ENCODE measurements at regions not wholly inside any gene's neighbourhood (a gene's known extent, or its start where the extent isn't known, plus 50 kb on each side); places are given as distances from the start of the nearest gene placed in this dataset.

- Histone ChIP-seq H3K79me2 (ENCODE audit: control insufficient read depth, insufficient read depth, low read length) (no peaks in the 10 kb centered on the region), H3K4me2 (ENCODE audit: control insufficient read depth, extremely low read depth, insufficient read depth, low read depth, low read length) (no peak overlapping the region), H3K36me3 (ENCODE audit: control insufficient read depth in 2 of 2, extremely low read depth in 1 of 2, insufficient read depth in 2 of 2, low read length in 2 of 2) (no peaks in the 10 kb centered on the region), H3K9ac (ENCODE audit: control insufficient read depth, extremely low read depth, insufficient read depth, low read length) (no peak overlapping the region), H3K27me3 (ENCODE audit: control insufficient read depth, extremely low read depth, insufficient read depth, low read length) (no peaks in the 10 kb centered on the region), H3K9me3 (ENCODE audit: control insufficient read depth, low read depth, low read length) (no peaks in the 10 kb centered on the region), H3K9me1 (ENCODE audit: control insufficient read depth, extremely low read depth, insufficient read depth, low read length) (no peaks in the 10 kb centered on the region), H2AFZ (ENCODE audit: control insufficient read depth, low read length) (no peak overlapping the region), H3K4me3 (ENCODE audit: control insufficient read depth in 2 of 3, extremely low read depth in 1 of 3, insufficient read depth in 2 of 3, low read depth in 1 of 3, low read length in 3 of 3) (no peak overlapping the region), H4K20me1 (ENCODE audit: control insufficient read depth, extremely low read depth, insufficient read depth, low read length) (no peaks in the 10 kb centered on the region), H3K27ac (ENCODE audit: control insufficient read depth, insufficient read depth, low read length) (no peak overlapping the region), H3K4me1 (ENCODE audit: control insufficient read depth, extremely low read depth, insufficient read depth, low read length) (no peaks in the 10 kb centered on the region)
- FAIRE-seq (no peak), DNase-seq (ENCODE audit: low read depth, low spot score) (no peak)
- dilution Hi-C loops (cut with MboI; ENCODE audit: extremely low pct_ligation_motif_present, low sequenced_read_pairs): no loop called here
- TF ChIP-seq CTCF (optimal IDR thresholded peaks at IDR 0.05 in 1 of 3, IDR thresholded peaks at IDR 0.05 in 1 of 3, conservative IDR thresholded peaks at IDR 0.05 in 1 of 3; ENCODE audit: extremely low read depth in 1 of 3, insufficient read depth in 2 of 3, low read length in 3 of 3) (no peak), EZH2 (IDR thresholded peaks at IDR 0.05; ENCODE audit: low read length) (no peak)
Observed at GRCh38 chr3:28951772-28952556, 328.9 kb upstream of the RBMS3 start.

GRCh38 chr3:28958656-28959055, 322.2 kb upstream of the RBMS3 start:
- Histone ChIP-seq H2AFZ (ENCODE audit: control insufficient read depth, low read length) (no peak overlapping the region), H3K27me3 (ENCODE audit: control insufficient read depth, extremely low read depth, insufficient read depth, low read length) (no peaks in the 10 kb centered on the region), H3K4me2 (ENCODE audit: control insufficient read depth, extremely low read depth, insufficient read depth, low read depth, low read length) (no peak overlapping the region), H3K9ac (ENCODE audit: control insufficient read depth, extremely low read depth, insufficient read depth, low read length) (no peak overlapping the region), H3K4me1 (ENCODE audit: control insufficient read depth, extremely low read depth, insufficient read depth, low read length) (no peaks in the 10 kb centered on the region), H3K27ac (ENCODE audit: control insufficient read depth, insufficient read depth, low read length) (no peak overlapping the region), H3K4me3 (ENCODE audit: control insufficient read depth in 2 of 3, extremely low read depth in 1 of 3, insufficient read depth in 2 of 3, low read depth in 1 of 3, low read length in 3 of 3) (no peak overlapping the region), H3K79me2 (ENCODE audit: control insufficient read depth, insufficient read depth, low read length) (no peaks in the 10 kb centered on the region), H3K36me3 (ENCODE audit: control insufficient read depth in 2 of 2, extremely low read depth in 1 of 2, insufficient read depth in 2 of 2, low read length in 2 of 2) (no peaks in the 10 kb centered on the region), H3K9me3 (ENCODE audit: control insufficient read depth, low read depth, low read length) (no peaks in the 10 kb centered on the region), H4K20me1 (ENCODE audit: control insufficient read depth, extremely low read depth, insufficient read depth, low read length) (no peaks in the 10 kb centered on the region), H3K9me1 (ENCODE audit: control insufficient read depth, extremely low read depth, insufficient read depth, low read length) (no peaks in the 10 kb centered on the region)
- no peak for TF ChIP-seq EZH2 (IDR thresholded peaks at IDR 0.05; ENCODE audit: low read length)
- TF ChIP-seq CTCF (optimal IDR thresholded peaks at IDR 0.05 in 1 of 3, IDR thresholded peaks at IDR 0.05 in 1 of 3, conservative IDR thresholded peaks at IDR 0.05 in 1 of 3; ENCODE audit: extremely low read depth in 1 of 3, insufficient read depth in 2 of 3, low read length in 3 of 3): no peak
- DNase-seq (ENCODE audit: low read depth, low spot score) (no peak), FAIRE-seq (no peak)
- dilution Hi-C loops (cut with MboI; ENCODE audit: extremely low pct_ligation_motif_present, low sequenced_read_pairs): no loop called here

Measured in keratinocyte (primary cell).